Stromal cell of bone marrow (primary cell): ENCODE measurements at regions not wholly inside any gene's neighbourhood (a gene's known extent, or its start where the extent isn't known, plus 50 kb on each side); places are given as distances from the start of the nearest gene placed in this dataset.

Experiments
- DNase-seq: peaks from one replicate; pipeline ENCODE4 v3.0.0-alpha.2; 2012; ENCODE audit warnings: low read depth

DNA sequence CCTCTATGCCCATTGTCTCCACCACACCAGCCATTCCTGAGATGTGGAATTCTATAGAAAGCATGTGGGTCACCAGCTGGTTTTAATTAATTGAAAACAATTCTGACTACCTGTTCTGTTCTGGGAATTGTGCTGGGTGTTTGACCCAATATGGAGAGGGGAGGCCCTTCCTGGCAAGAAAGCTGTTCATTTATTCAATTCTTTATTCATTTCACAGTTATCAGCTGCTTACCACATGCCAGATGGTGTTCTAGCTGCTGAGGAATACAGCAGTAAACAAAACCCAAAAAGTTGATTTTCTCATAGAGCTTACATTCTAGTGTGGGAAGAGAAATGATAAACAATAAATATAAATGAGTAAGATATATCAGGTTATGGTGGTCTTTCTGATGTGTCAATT is 296.1 kb upstream of the RASGRP1 start:
- DNase-seq, result no peak

DNA sequence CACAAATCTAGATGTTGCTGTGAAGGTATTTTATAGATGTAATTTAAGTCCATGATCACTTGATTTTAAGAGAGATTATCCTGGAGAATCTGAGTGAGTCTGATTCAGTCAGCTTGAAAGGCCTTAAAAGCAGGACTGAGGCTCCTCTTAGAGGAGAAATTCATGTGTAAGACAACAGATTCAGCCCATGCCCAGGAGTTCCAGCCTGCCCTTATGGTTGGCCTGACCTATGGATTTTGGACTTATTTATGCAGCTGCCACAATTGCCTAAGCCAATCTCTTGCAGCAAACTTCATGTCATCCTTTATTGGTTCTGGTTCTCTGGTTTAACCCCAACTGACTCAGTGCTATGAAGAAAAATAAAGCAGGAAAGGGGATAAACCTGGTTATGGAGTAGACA is 296.5 kb upstream of the RASGRP1 start:
- no peak for DNase-seq

DNA sequence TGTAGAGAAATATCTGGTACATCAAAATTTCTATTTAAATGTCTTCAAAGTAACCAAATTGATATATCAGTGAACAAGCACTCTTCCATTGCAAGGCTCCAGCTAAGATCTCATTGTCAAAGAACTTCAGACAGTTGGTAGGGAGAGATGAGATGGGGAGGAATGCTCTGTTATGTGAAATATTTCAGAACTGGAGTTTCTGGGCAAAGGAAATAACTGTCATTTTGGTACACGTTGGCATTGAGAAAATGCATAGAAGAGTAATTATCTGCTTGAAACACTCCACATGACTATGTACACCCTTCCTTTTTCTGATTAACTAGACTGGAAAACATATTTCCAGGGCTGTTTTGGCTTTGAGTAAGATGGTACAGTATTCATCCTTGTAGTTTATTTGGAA is 297.5 kb upstream of the RASGRP1 start:
- no peak for DNase-seq

- no peak for DNase-seq
Observed at GRCh38 chr15:38863381-38863780, 298.8 kb upstream of the RASGRP1 start.

- DNase-seq, result no peak
Observed at GRCh38 chr15:38864122-38864521, 299.5 kb upstream of the RASGRP1 start.

GRCh38 chr15:38864827-38865581 is 300.4 kb upstream of the RASGRP1 start:
- DNase-seq, result peak; percentile 91

DNA sequence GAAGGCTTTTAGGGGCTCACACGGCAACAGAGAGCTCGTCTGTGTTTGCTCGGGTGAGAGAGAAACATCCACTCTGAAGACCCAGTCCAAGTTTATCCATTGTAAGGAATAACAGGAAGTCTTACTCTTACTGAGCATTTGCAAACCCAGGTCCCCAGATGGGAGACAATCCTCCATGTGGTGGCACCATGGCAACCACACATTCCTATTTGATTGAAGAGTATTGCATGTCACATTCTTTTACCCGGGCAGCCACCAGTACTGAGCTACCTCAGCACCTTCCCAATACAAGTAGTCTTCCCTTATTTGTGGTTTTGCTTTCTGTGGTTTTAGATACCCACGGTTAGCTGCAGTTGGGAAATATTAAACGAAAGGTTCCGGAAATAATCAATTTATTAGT is 302.9 kb upstream of the RASGRP1 start:
- no peak for DNase-seq

DNA sequence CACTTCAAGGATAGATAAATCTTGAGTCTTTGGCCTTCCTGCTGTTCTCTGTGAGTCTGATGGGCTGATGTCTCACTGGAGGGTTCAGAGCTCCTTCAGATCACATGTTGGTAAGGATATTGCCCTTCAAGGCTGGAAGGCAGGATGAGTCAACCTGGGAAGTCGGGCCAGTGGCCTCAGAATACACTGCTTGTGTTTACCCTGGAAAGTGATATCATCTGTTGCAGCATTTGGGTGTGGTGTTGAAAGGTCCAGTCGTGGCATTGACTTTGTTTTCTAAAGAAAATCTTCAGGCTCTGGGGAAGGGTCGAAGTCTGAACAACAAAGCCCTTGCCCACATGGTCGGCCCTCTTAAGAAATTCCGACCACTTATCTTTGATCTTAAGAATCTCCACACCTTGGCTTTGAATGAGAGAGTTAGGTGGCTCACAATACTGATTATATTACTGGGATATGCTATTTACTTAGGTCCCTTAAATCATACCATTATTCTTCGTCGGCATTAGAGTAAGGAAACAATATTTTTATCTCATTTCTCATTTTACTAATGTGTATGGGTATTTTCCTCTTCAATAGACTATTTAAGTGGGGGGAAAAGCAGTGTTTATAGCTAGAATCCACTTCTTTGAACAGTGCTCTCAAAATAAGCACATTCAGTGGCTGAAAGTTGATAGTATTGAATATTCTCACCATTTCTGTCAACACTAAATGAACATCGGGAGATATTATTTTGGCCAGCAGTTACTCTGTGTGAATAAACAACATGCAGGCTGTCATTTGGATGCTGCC is 303.9 kb upstream of the RASGRP1 start:
- peak; percentile 94 for DNase-seq

- no peak for DNase-seq
Observed at GRCh38 chr15:38871638-38872037, 307.0 kb upstream of the RASGRP1 start.

DNA sequence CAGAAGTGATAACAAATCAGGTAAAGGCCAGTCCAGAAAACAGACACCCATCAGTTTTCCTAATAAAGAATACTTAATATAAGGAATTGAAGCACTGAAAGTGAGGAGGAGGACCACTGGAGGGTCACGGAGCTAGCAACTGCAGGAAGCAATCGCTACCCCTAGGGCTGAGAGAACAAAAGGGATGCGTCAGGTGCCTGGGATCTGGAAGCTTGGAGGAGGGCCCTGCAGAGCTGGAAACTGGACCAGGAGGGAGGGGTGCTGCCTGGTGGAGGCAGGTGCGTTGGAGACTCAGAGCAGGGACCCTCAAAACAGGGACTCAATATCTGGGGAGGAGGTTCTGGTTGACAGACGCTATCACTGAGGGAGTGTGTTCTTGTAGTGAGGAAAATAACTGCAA is 308.1 kb upstream of the RASGRP1 start:
- no peak for DNase-seq

GRCh38 chr15:38873158-38873557 is 308.5 kb upstream of the RASGRP1 start:
- no peak for DNase-seq

DNA sequence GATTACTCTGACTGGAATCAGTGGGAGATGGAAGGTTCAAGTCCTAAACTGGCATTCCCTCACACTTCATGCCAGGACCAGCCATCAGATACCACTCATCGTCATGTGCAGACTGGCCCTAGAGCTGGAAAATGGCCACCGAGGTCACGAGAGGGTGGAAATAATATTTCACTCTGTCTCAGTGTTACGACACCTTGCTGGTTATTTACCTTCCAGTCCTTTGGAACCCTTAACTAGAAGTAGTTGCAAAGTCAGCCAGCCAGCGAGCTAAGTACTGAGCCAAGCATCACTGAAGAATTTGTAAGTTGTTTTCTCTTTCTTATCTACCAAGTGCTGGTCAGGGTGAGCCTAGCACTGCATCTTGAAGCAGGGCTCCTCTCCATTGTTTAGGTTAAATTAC is 309.9 kb upstream of the RASGRP1 start:
- DNase-seq, result no peak

DNA sequence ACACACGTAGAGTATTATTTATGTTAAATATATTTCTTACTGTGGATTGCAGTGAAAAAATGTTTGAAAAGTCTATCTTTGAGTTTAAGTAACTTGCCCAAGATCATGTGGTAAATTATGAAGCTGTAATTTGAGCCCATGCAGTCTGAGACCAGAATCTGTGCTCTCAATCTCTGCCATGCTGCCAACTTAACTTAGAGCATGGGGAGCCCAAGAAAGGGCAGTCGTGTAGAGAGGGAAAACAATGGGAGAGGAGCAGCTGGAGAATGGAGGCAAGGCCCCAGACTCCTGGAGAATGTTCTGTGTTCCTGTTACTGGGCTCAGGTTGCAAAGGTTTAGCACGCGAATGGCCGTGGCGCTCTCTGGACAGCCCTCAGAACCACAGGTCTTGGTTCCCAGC is 311.6 kb upstream of the RASGRP1 start:
- DNase-seq, result no peak

- DNase-seq, result no peak
Observed at GRCh38 chr15:38876621-38877020, 312.0 kb upstream of the RASGRP1 start.

GRCh38 chr15:38877471-38877870 is 312.9 kb upstream of the RASGRP1 start:
- DNase-seq, result no peak

GRCh38 chr15:38878026-38878425 is 313.4 kb upstream of the RASGRP1 start:
- DNase-seq, result no peak

DNA sequence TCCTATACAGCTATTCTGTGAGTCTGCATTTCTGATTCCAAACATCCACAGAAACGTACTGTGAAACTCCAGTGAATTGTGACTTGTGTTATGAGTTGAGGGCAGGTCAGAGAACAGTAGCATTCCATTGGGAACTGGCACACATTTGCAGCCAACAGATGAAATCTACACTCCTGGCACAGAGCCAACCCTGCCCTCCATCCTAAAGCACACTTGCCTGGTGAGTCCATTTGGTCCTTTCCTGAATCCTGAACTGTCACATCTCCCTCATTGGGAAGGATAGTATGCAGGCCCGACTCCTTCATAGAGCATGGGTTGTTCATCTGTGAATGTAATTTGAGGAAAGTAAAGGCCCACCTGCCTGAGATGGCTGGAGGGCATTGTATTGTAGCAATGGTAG is 314.3 kb upstream of the RASGRP1 start:
- DNase-seq, result no peak

- DNase-seq, result peak; percentile 63
Observed at GRCh38 chr15:38879909-38880471, 315.4 kb upstream of the RASGRP1 start.

- no peak for DNase-seq
Observed at GRCh38 chr15:38882221-38882620, 317.6 kb upstream of the RASGRP1 start.

DNA sequence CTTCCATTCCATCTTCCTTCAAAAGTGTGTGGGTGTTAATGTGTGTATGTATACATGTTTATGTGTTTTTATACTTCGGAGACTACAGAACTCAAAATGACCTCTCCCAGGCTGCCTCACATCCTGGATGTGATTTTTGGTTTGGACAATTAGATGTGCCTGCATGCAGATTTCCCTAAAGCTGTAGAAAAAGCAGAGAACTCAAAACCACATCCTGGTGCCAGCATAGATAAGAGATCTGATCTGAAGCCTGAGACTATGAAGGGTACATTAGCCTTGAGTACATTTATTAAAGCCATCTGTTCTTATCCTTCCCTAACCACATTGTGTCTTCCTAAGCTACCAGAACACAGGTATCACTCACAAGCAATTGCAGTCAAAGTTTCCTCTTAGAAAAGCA is 319.4 kb upstream of the RASGRP1 start:
- DNase-seq, result no peak

DNA sequence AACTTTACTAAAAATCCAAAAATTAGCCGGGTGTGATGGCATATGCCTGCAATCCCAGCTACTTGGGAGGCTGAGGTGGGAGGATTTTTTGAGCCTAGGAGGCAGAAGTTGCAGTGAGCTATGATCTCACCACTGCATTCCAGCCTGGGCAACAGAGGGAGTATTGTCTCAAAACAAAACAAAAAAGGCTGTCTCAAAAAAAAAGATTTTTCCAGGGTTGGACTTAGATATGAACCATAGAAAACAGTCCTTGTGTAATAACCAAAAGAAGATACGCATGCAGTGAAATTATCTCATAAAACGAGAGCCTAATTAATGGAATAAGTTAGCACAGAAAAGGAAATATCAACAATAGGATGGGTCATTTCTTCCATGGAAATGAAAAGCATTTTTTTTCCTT is 320.4 kb upstream of the RASGRP1 start:
- no peak for DNase-seq

GRCh38 chr15:38885471-38885952 is 320.9 kb upstream of the RASGRP1 start:
- DNase-seq, result peak; percentile 45
